ENCODE measurements at regions not wholly inside any gene's neighbourhood (a gene's known extent, or its start where the extent isn't known, plus 50 kb on each side); places are given as distances from the start of the nearest gene placed in this dataset.
"Not testable (repeated sequence)": the region's sequence is repeated elsewhere in the genome, so short reads cannot be mapped to it uniquely, and the experiment has no call there.

- Histone ChIP-seq H3K27me3 (replicated peaks; ENCODE audit: control insufficient read depth, insufficient read depth, low read length) (no peaks in the 10 kb centered on the region), H3K4me3 (replicated peaks; ENCODE audit: low read depth, low read length) (no peak overlapping the region), H3K36me3 (ENCODE audit: control insufficient read depth, insufficient read depth, low read length) (no peaks in the 10 kb centered on the region)
- no peak for DNase-seq (ENCODE audit: extremely low read depth, insufficient read length)
- TF ChIP-seq CTCF (IDR thresholded peaks at IDR 0.05; ENCODE audit: insufficient read depth, low read length, poor library complexity, severe bottlenecking) = no peak
Measured at GRCh38 chr7:106744563-106745091, 83.7 kb upstream of the CCDC71L start.

GRCh38 chr7:106747301-106747700 lies 86.3 kb upstream of the CCDC71L start:
- not testable (repeated sequence) for H3K27me3 ChIP-seq (replicated peaks; ENCODE audit: control insufficient read depth, insufficient read depth, low read length); H3K4me3 ChIP-seq (replicated peaks; ENCODE audit: low read depth, low read length); H3K36me3 ChIP-seq (ENCODE audit: control insufficient read depth, insufficient read depth, low read length); DNase-seq (ENCODE audit: extremely low read depth, insufficient read length)

- no peaks in the 10 kb centered on the region for H3K27me3 ChIP-seq (replicated peaks; ENCODE audit: control insufficient read depth, insufficient read depth, low read length)
Measured at GRCh38 chr7:106747804-106748203, 86.8 kb upstream of the CCDC71L start.

GRCh38 chr7:106749165-106749564 lies 88.2 kb upstream of the CCDC71L start:
- no peaks in the 10 kb centered on the region for H3K27me3 ChIP-seq (replicated peaks; ENCODE audit: control insufficient read depth, insufficient read depth, low read length)
- TF ChIP-seq CTCF (IDR thresholded peaks at IDR 0.05; ENCODE audit: insufficient read depth, low read length, poor library complexity, severe bottlenecking) = no peak
- no peaks in the 10 kb centered on the region for H3K36me3 ChIP-seq (ENCODE audit: control insufficient read depth, insufficient read depth, low read length)
- DNase-seq (ENCODE audit: extremely low read depth, insufficient read length) = no peak
- H3K4me3 ChIP-seq (replicated peaks; ENCODE audit: low read depth, low read length) = no peak overlapping the region

More at GRCh38 chr7:106747804-106748203, 86.8 kb upstream of the CCDC71L start:
- H3K4me3 ChIP-seq (replicated peaks; ENCODE audit: low read depth, low read length) = no peak overlapping the region
- DNase-seq (ENCODE audit: extremely low read depth, insufficient read length) = no peak
- H3K36me3 ChIP-seq (ENCODE audit: control insufficient read depth, insufficient read depth, low read length) = no peaks in the 10 kb centered on the region
- no peak for TF ChIP-seq CTCF (IDR thresholded peaks at IDR 0.05; ENCODE audit: insufficient read depth, low read length, poor library complexity, severe bottlenecking)

GRCh38 chr7:106750773-106751172 lies 89.8 kb upstream of the CCDC71L start:
- TF ChIP-seq CTCF (IDR thresholded peaks at IDR 0.05; ENCODE audit: insufficient read depth, low read length, poor library complexity, severe bottlenecking) = no peak
- no peaks in the 10 kb centered on the region for H3K27me3 ChIP-seq (replicated peaks; ENCODE audit: control insufficient read depth, insufficient read depth, low read length)
- DNase-seq (ENCODE audit: extremely low read depth, insufficient read length) = no peak
- H3K4me3 ChIP-seq (replicated peaks; ENCODE audit: low read depth, low read length) = no peak overlapping the region
- no peaks in the 10 kb centered on the region for H3K36me3 ChIP-seq (ENCODE audit: control insufficient read depth, insufficient read depth, low read length)

- no peaks in the 10 kb centered on the region for H3K36me3 ChIP-seq (ENCODE audit: control insufficient read depth, insufficient read depth, low read length)
- DNase-seq (ENCODE audit: extremely low read depth, insufficient read length) = no peak
- no peak overlapping the region for H3K4me3 ChIP-seq (replicated peaks; ENCODE audit: low read depth, low read length)
- no peak for TF ChIP-seq CTCF (IDR thresholded peaks at IDR 0.05; ENCODE audit: insufficient read depth, low read length, poor library complexity, severe bottlenecking)
- no peaks in the 10 kb centered on the region for H3K27me3 ChIP-seq (replicated peaks; ENCODE audit: control insufficient read depth, insufficient read depth, low read length)
Measured at GRCh38 chr7:106752367-106752766, 91.4 kb upstream of the CCDC71L start.

- H3K27me3 ChIP-seq (replicated peaks; ENCODE audit: control insufficient read depth, insufficient read depth, low read length); H3K36me3 ChIP-seq (ENCODE audit: control insufficient read depth, insufficient read depth, low read length); H3K4me3 ChIP-seq (replicated peaks; ENCODE audit: low read depth, low read length); DNase-seq (ENCODE audit: extremely low read depth, insufficient read length): not testable (repeated sequence)
Measured at GRCh38 chr7:106755024-106755423, 94.1 kb upstream of the CCDC71L start.

All from GM06990 (cell line).